ENCODE measurements at regions not wholly inside any gene's neighbourhood (a gene's known extent, or its start where the extent isn't known, plus 50 kb on each side); places are given as distances from the start of the nearest gene placed in this dataset.

- TF ChIP-seq, protein P1, sequence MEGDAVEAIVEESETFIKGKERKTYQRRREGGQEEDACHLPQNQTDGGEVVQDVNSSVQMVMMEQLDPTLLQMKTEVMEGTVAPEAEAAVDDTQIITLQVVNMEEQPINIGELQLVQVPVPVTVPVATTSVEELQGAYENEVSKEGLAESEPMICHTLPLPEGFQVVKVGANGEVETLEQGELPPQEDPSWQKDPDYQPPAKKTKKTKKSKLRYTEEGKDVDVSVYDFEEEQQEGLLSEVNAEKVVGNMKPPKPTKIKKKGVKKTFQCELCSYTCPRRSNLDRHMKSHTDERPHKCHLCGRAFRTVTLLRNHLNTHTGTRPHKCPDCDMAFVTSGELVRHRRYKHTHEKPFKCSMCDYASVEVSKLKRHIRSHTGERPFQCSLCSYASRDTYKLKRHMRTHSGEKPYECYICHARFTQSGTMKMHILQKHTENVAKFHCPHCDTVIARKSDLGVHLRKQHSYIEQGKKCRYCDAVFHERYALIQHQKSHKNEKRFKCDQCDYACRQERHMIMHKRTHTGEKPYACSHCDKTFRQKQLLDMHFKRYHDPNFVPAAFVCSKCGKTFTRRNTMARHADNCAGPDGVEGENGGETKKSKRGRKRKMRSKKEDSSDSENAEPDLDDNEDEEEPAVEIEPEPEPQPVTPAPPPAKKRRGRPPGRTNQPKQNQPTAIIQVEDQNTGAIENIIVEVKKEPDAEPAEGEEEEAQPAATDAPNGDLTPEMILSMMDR (conservative IDR thresholded peaks at IDR 0.05; ENCODE audit: low read depth, low read length) = no peak
- no peak for TF ChIP-seq EZH2 (IDR thresholded peaks at IDR 0.05; ENCODE audit: borderline replicate concordance, low read depth, low read length, poor library complexity, severe bottlenecking)
Observed at GRCh38 chr3:144045766-144046165, 74.1 kb downstream of the DIPK2A start.

All from A673 (cell line).